Colon (tissue), 2 donors: ENCODE measurements at regions not wholly inside any gene's neighbourhood (a gene's known extent, or its start where the extent isn't known, plus 50 kb on each side); places are given as distances from the start of the nearest gene placed in this dataset.

Experiments used
- FAIRE-seq: peaks from 2 replicates; lab custom pipeline; 2012; peaks lifted over from hg19 to GRCh38; lab: Jason Lieb, UNC
- donor health status: control.
- donor health status: control.

DNA sequence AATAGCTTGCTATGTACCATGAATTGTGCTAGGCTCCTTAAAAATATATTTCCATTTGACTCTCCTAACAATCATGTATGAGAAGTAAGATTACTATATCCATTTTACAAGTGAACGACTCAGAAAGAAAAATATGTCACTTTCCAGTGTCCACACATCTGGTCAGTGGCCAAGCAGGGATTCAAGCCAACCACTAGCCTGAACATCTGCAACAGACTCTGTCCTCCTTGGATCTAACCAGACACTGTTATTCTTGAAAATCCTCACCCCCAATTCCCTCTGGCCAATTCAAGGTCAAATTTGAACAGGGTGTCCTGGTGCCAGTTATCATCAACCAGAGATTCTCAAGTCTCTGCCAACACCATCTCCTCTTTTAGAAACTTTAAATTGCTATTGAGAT is 344.1 kb upstream of the WWC1 start:
- FAIRE-seq = no peak

DNA sequence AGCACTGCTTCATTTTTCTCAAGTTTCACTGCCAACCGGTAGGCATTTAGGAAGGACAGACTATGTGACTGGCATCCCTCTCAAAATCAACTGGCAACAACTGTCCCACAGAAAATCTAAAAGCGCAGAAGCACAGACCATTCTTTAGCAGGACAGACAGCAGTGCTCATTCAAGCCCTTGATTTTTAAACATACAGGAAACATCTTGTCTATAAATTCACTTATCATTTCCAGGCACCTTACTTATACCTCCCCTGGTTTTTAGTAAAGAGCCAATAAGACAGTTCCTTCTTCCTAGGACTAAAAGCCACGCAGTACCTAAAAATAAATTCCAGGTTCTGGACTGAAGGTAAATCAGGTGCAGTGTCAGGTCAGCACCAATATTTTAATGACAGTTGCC is 343.2 kb upstream of the WWC1 start:
- FAIRE-seq = no peak

DNA sequence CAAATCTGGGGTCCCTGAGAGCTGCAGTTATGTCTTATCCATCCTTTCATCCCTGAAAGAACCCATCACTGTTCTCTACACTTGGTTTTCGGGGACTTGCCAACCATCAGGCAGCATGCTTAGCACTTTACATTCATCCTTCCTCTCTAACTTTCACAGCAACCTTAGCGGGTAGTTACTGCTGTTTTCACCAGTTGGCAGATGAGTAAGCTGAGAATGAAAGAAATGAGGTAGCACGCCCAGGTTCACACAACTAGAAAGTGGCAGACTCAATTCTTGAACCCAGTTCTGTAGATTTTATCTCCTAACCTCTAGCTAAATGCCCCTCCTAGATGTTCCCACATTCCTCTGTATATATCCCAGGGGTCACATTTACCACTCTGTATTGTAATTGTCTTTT is 342.0 kb upstream of the WWC1 start:
- no peak for FAIRE-seq

DNA sequence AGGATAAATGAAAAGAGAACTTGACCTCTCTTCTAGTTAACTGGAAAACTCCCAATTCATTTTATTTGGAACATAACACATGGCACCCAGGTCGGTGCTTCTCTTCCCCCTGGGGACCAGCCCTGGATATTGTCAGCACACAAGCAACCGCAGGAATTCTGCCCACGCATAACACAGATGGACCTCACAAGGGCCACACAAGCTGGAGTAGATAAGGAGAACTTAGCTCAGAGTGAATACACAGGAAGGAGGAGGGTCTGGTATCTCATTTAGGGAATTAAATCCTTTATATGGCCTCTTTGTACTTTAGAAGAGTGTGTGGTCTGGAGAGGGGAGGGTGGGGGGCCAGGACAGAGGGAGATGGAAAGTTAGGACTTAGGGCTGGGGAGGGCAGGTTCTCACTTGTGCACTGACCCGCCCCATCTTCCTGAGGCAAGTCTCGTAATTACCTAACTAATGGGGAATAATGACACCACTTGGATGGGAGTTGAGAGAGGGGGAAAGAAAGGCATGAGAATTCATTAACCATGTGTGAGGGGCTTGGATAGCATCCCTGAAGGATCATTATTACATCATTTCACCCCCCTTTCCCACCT is 341.2 kb upstream of the WWC1 start:
- FAIRE-seq = no peak

DNA sequence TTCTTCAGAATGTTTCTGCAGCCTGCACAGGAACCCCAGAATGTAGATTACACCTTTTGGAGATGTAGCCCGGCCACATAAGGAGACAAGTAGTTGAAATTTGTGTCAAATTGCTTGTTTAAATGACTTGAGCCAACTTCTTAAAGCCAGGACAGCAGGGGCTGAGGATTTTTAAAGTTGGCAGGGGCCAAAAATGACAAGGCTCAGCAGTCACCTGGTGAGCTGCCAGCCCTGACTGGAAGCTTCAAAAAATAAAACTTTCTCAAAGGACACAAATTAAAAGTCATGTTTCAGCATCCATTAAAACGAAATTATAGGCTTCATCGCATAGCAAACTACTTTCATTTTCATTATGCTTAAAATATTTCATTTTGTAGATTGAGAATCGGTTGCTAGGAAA is 340.3 kb upstream of the WWC1 start:
- FAIRE-seq = no peak

DNA sequence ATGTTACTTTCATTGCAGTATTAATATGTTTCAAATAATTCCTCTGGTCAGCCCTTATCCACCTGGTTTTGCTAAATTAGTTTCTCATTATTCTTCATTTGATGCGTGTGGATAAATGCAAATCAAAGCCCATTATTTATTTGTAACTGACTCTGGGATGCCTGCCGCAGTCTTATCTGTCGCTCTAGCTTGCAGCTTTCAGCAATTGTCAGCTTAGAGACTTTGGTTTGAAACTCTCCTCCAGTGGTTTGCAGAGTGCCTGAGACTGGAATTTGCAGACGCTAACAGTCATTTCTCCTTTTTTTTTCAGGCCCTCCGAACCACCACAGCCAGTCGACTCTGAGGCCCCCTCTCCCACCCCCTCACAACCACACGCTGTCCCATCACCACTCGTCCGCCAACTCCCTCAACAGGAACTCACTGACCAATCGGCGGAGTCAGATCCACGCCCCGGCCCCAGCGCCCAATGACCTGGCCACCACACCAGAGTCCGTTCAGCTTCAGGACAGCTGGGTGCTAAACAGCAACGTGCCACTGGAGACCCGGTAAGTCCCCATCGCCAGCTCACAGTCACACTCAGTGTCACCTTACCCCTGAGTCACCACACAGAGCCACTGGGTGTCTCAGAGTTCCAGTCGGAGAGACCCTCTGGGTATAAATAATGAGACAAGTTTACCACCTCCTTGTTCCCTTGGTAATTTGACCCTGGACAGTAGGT is 339.0 kb upstream of the WWC1 start:
- no peak for FAIRE-seq

DNA sequence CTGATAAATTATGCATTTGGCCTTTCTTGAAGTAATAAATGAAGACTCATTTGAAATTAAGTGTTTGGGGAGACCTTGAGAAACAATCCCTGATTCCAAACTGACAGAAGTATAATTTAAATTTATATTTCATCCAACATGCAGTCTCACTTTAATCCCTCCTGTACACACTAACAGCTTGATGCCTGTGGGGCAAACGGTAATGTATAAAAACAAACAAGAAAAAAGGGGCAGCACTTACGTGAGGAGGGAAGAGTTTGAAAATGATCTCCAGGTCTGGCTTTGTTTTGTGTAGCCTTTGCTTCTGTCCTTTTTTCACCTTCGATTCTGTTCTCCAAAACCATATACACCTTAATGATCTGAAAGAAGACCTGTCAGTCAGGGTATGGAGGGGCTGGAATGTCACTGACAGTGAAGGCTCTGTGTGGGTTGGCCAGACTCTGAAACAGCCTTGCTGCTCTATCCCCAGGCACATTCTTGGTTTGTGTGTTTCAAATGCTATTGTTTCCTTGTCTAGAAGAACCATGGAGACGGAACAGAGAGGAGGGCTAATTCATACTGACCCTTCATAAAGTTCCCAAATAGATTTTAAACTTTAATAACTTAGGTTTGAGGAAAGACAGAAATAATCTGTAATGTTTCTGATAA is 338.2 kb upstream of the WWC1 start:
- FAIRE-seq = no peak

DNA sequence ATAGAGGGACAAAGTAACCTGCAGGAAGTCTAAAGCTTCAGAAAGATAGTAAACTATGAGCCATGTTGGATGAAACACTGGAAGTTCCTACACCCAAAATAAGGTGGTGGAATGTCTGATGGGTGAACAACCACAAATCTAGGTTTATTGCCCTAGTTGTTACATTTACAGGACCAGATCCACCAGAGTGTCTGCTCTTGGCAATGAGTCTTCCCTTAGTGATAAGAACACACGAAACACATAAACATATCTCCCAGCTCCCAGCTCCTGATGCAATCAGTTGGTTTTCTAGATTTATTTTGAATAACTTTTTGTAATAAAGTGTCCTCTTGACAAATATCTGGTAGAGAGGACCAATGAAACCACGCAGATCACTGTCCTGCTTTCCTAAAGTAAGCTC is 329.7 kb upstream of the WWC1 start:
- FAIRE-seq = no peak

DNA sequence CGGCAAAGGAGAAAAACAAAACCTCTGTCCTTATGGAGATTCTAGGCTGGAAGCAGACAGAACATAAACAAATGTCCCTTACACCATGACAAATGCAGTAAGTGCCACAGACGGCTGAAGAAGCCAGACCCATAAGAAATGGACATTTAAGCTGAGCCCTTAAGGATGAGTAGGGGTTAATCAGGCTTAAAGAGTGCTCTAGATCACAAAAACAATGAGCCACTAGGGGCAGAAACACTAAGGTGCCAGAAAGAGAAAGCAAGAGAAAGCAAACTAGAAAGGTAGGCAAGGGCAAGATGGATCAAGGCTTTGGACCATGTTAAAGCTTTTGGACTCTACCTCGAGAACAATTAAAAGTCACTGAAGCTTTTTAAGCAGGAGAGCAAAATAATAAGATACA is 326.9 kb upstream of the WWC1 start:
- no peak for FAIRE-seq

DNA sequence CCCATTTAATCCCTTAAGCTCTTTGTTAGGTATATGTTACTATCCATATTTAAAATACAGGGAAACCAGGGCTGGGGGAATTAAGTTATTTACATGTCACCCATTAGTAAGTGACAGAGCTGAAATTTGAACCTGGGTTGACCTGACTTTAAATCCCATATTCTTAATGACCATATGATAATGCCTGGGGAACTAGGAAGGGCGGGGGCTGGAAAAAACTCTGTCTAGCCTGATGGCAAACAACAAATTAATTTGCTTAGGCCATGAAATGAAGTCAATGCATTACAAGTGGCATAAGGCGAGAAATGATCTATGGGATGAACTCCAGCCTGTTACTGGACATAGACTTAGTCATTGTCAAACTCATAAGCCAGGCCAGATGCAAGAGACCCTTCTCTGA is 325.7 kb upstream of the WWC1 start:
- no peak for FAIRE-seq

DNA sequence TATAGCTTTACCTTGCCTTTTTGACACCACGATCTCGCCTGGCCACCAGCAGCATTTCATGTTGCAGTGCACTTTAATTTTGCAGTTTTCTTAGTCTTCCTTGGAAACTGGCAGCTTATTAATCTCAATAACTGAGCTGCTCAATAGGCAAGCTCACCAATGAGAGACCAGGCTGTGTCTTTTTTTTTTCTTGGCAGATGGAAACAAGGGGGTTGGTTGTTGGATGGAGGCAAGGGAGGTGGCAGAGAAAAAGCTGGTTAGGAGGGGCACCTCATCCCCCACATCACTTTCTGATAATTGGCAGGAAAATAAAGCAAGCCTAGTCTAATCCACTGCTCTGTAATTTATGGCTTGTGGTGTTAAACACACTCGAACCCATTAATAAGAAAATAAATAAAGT is 324.5 kb upstream of the WWC1 start:
- FAIRE-seq = no peak

DNA sequence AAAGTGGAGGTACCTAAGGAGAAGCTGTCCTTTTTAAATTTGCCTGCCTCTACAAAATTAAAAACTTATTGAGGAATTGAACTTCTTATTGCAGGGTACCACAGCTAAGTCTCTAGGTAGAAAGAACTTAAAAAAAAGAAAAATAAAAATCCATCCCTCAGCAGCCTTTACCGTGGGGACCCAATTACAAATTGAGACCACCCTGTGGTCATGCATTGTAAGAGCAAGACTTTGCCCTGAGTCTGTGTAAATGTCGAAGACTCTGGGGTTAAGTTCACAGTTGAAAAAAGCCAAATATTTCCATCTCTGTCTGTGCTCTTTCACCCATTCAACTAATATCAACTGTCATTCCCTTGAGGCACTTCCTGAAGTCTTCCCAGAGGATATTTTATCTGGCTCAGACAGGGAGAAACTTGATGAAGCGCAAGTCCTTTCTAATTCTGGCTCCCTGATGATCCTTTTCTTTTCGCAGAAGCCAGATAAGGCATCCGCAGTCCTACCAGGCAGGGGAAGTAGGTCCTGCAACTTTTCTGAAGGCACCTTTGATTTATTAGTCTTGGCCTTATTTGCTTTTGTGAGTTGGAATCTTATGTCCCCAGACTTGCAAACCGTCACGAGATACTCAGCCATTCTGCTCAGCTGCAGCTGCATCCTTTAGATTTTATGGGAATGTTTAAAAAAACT is 323.8 kb upstream of the WWC1 start:
- FAIRE-seq = no peak

DNA sequence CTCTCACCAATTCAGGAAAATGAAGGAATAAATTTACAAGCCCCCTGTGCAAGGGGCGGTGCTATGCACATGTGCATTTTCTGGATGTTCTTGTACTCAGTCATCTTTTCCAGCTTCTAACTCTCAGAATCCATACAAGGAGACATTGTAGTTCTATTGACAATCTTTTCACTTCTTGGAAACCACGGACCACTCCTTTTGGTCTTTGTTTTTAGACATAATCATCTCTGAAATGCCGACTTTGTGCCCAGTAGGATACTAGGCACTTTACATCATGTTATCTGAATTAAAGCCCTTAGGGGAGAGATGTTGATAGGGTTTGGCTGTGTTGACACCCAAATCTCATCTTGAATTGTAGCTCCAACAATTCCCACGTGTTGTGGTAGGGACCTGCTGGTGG is 322.6 kb upstream of the WWC1 start:
- FAIRE-seq = no peak

DNA sequence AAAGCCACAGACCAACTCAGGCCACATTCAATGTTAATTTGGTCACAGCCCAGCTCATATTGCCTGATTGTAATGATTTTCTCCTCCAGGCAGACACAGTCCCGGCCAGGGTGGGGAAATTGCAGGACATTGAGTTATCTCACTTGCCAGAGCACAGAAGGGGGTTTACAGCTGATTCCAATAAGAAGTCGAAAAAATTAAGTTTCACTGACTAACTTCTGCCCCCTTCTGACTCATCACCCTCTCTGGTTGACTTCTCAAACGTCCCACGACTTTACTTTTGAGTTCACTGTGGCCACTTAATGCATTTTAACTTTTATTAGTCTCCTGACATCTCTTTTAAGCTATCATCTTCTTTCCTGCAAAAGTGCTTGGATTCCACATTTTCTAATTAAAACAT is 321.4 kb upstream of the WWC1 start:
- no peak for FAIRE-seq

DNA sequence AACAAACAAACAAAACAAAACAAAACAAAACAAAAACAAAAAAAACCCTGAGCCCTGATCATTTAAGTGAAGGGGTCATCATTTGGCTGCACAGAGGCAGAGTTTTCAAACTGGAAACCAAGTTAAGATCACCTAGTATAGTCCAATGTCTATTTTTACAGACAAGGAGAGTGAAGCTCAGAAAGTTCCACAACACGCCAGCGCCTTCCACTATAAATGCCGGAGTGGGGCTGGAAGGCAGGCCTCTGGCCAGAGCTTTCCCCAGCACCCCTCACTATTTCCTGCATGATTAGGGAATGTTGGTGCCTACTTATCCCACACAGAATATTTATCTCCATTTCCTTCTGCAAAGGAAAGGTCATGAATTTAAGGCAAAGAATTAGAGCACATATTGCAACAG is 319.7 kb upstream of the WWC1 start:
- FAIRE-seq = no peak

DNA sequence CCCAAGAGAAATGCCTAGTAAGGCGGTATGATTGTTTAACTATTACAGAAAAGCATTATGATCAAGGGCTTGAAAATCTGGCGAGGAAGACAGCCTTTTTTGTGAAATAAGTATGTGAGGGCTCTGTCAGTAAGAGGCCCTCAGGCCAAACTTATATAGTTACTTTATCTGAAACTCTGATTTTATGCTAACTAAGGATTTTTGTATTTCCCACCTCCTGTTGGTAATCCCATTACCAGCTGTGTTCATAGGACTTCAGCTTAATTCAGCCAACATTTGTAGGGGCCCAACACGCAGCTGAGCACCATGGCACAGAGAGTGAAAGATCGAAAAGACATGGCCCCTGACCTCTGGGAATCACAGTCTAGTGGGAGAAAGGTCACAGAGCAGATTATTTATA is 318.3 kb upstream of the WWC1 start:
- FAIRE-seq = no peak

DNA sequence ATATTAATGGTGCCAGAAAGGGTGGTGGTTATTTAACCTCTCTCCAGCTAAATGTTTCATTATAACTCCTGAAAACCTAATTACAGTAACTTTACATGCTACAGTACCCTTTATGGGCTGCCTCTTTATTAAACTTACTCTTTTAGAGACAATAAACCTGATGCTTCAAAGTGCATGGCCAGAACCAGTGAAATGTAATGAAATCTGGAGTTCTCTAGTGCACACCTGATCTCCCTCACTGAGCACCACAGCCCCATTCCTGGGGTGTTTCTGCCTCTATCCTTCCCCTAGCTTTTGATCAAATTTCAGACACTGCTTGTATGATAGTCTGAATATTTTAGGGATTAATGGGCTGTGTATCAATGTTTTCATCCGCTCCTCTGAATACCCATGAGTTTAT is 306.5 kb upstream of the WWC1 start:
- FAIRE-seq = no peak

DNA sequence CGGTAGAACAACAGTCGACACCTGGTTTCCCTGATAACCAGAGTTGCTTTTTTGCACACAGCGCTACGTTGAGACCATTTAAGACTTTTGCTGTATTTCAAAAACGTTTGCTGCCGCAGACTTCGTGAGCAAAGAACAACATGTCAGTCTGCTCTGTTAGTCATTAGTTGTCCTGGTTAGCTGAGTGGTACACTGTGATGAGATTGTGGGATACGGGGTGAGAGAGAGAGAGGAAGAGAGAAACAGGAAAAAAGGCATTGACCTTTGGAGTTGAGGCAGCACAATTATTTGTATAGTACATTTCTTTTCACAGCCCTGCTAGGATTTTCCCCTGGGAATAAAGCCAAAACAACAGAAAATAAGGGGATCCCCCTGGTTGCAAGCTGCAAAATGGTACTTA is 306.1 kb upstream of the WWC1 start:
- no peak for FAIRE-seq

DNA sequence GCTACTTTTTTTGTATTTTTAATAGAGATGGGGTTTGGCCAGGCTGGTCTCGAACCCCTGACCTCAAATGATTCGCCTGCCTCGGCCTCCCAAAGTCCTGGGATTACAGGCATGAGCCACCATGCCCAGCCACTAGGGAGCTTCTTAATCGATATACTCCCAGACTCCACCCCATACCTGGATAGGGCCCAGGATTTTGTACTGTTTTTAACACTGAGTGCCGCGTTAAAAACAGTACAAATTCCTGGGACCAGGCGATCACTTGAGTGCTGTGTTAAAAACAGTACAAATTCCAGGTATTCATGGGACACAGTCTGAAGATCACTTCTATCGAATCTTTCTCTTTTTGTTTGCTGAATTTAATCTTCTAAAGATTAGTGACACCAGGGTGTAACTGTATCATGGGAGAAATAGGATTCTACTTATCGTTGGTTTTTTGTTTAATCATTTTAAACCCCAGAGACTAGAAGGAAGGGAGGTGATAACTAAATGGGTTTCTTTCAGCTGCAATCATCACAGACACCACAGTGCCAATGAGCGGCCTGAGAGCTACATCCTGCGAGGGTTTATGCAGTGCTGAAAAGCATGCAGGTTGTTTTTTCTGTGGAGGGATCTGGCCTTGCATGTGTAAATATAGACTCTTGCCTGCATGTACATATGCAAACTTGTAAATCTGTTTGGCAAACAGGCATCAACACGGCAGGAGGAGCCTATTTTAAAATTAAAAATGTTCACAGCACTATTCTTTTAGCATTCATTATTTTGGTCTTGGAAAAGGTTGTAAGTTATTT is 303.8 kb upstream of the WWC1 start:
- no peak for FAIRE-seq

DNA sequence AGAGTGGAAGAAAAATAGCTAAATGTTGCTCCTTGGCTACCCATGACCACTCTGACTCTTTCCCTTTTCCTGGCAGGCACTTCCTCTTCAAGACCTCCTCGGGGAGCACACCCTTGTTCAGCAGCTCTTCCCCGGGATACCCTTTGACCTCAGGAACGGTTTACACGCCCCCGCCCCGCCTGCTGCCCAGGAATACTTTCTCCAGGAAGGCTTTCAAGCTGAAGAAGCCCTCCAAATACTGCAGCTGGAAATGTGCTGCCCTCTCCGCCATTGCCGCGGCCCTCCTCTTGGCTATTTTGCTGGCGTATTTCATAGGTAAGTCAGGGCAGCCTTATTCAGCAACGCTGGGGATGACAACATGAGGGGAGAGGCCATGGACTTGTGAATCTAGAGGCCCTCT is 298.6 kb upstream of the WWC1 start:
- no peak for FAIRE-seq

DNA sequence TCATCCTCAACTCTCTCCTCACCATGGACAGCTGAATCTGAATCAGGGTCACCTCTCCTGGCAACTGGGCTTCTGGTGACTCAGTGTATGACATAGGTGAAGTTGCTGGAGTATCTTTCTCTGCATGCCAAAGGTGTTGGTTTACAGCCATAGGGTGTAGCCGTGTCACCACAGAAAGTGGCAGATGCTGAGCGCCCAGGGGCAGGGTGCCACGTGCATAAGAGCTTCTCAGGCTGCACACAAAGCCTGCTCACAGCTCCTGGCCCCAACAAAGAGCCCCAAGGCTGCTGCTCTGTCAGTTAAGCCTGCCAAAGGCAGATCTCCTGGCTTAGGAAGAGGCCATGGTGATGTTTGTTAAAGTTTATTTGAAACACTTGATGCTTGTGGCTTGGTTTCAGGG is 297.7 kb upstream of the WWC1 start:
- FAIRE-seq = no peak

DNA sequence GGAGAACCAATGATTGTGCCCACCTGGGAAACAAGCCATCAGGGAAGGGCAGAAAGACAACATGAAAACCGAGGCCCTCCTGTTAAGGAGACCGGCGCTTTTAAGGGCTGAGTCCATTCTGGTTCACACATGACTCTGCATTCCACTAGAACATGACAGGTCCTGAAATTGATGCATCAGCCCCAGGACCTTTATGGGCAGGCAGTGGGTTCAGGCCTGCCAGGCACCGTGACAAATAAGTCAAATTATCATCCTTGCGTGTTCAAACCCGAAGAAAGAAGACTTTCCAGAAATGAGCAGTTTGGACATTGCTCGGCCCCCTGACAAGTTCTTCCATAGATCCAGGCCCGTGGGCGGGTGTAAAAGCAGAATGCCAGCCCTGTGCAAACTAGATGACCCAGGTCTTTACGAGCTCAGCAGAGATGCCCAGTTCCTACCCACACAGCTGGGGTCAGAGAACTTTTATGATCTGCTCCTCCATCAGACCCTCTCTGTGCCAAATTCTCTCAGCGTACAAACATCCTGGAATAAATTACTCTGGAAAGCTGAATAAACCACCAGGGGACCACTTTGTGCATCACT is 295.5 kb upstream of the WWC1 start:
- no peak for FAIRE-seq
